IMR-90 (cell line): ENCODE measurements at regions not wholly inside any gene's neighbourhood (a gene's known extent, or its start where the extent isn't known, plus 50 kb on each side); places are given as distances from the start of the nearest gene placed in this dataset.

Experiments used
- ATAC-seq: fragments of 200-7000 bp; cut with Tn5 transposase; 2 replicates; pipeline ENCODE4 v1.9.1; 2020; ENCODE audit warnings: low read depth, mild to moderate bottlenecking, moderate library complexity
- BruUV-seq: library from RNA; stranded (reverse); fragments of 400-500 nt; replicated peaks from 2 replicates; lab custom pipeline; 2021; lab: Mats Ljungman, UMichigan
- CTCF ChIA-PET: fragments of 300-600 bp; formaldehyde crosslinking; extraction: SDS; loops from one replicate; lab custom pipeline; 2021; ENCODE audit warnings: antibody characterized with exemption; lab: Yijun Ruan, JAX
- POLR2A ChIA-PET: fragments of 300-600 bp; sonication (Branson Sonifier 250); formaldehyde crosslinking; loops from one replicate; lab custom pipeline; 2022; ENCODE audit warnings: antibody characterized with exemption; ENCODE audit not compliant: unreplicated experiment; lab: Charles Lee
- DNase-seq: peaks from one replicate; pipeline ENCODE4 v3.0.0; 2013
- H2AFZ ChIP-seq: replicated peaks from 2 replicates; pipeline ENCODE3; 2013; ENCODE audit warnings: low read length, mild to moderate bottlenecking; ENCODE audit not compliant: poor library complexity
- H2AK5ac ChIP-seq: 2 replicates; pipeline ENCODE4 v1.6.1; 2013; ENCODE audit warnings: low read depth, low read length, inconsistent platforms
- H2AK9ac ChIP-seq: replicated peaks from 2 replicates; pipeline ENCODE3; 2013; ENCODE audit warnings: mild to moderate bottlenecking, low read depth, low read length, moderate library complexity; ENCODE audit not compliant: poor library complexity
- H2BK120ac ChIP-seq: 2 replicates; pipeline ENCODE4 v1.6.1; 2013; ENCODE audit warnings: low read depth, low read length, inconsistent platforms
- H2BK15ac ChIP-seq: 3 replicates; pipeline ENCODE4 v1.6.1; 2013; ENCODE audit warnings: low read depth, low read length, inconsistent platforms
- H2BK20ac ChIP-seq: 2 replicates; pipeline ENCODE4 v1.6.1; 2013; ENCODE audit warnings: low read depth, mild to moderate bottlenecking, inconsistent platforms, low read length, moderate library complexity
- H2BK5ac ChIP-seq: 2 replicates; pipeline ENCODE4 v1.6.1; 2013; ENCODE audit warnings: mild to moderate bottlenecking, low read depth, low read length, inconsistent platforms; ENCODE audit not compliant: poor library complexity, severe bottlenecking
- H3K14ac ChIP-seq: replicated peaks from 2 replicates; pipeline ENCODE4 v1.6.1; 2013; ENCODE audit warnings: low read depth, low read length, inconsistent platforms
- H3K18ac ChIP-seq: 2 replicates; pipeline ENCODE4 v1.6.1; 2013; ENCODE audit warnings: low read depth, low read length, control low read depth
- H3K23ac ChIP-seq: 2 replicates; pipeline ENCODE4 v1.6.1; 2013; ENCODE audit warnings: low read depth, low read length, inconsistent platforms
- H3K27ac ChIP-seq: 2 replicates; pipeline ENCODE4 v1.5.1; 2013; ENCODE audit warnings: mild to moderate bottlenecking, control low read depth, low read length; ENCODE audit not compliant: insufficient read depth
- H3K27me3 ChIP-seq: 2 replicates; pipeline ENCODE4 v1.6.1; 2013; ENCODE audit warnings: low read length; ENCODE audit not compliant: control insufficient read depth, insufficient read depth
- H3K36me3 ChIP-seq: 2 replicates; pipeline ENCODE4 v1.6.1; 2013; ENCODE audit warnings: low read length, mixed read lengths; ENCODE audit not compliant: control insufficient read depth, insufficient read depth
- H3K4ac ChIP-seq: 2 replicates; pipeline ENCODE4 v1.6.1; 2013; ENCODE audit warnings: low read depth, low read length, inconsistent platforms
- H3K4me1 ChIP-seq: 2 replicates; pipeline ENCODE4 v1.6.1; 2013; ENCODE audit warnings: low read length, mixed read lengths; ENCODE audit not compliant: control insufficient read depth, insufficient read depth
- H3K4me2 ChIP-seq: 2 replicates; pipeline ENCODE4 v1.6.1; 2013; ENCODE audit warnings: low read depth, mild to moderate bottlenecking, control low read depth, low read length, moderate library complexity
- H3K4me3 ChIP-seq: 2 replicates; pipeline ENCODE4 v1.5.1; 2013; ENCODE audit warnings: low read depth, mild to moderate bottlenecking, control low read depth, low read length, moderate library complexity; ENCODE audit not compliant: insufficient read depth
- H3K56ac ChIP-seq: 2 replicates; pipeline ENCODE4 v1.6.1; 2013; ENCODE audit warnings: low read length, inconsistent platforms; ENCODE audit not compliant: insufficient read depth; ENCODE audit errors: extremely low read depth
- H3K79me1 ChIP-seq, 2 experiments: 2 replicates each; pipeline ENCODE4 v1.6.1; 2013; ENCODE audit warnings: low read length in 2 of 2, inconsistent platforms in 1 of 2, low read depth in 1 of 2
- H3K9ac ChIP-seq: 2 replicates; pipeline ENCODE4 v1.6.1; 2013; ENCODE audit warnings: low read depth, low read length, control low read depth
- H3K9me1 ChIP-seq: 2 replicates; pipeline ENCODE4 v1.6.1; 2013; ENCODE audit warnings: low read length, inconsistent platforms; ENCODE audit not compliant: insufficient read depth
- H3K9me3 ChIP-seq: 2 replicates; pipeline ENCODE4 v1.6.1; 2013; ENCODE audit warnings: low read length; ENCODE audit not compliant: control insufficient read depth, insufficient read depth
- H4K20me1 ChIP-seq: 2 replicates; pipeline ENCODE4 v1.6.1; 2013; ENCODE audit warnings: low read length, inconsistent platforms; ENCODE audit not compliant: insufficient read depth
- H4K5ac ChIP-seq: 2 replicates; pipeline ENCODE4 v1.6.1; 2013; ENCODE audit warnings: mild to moderate bottlenecking, low read depth, low read length, control low read depth
- H4K8ac ChIP-seq, 2 experiments: 2 replicates each; pipeline ENCODE4 v1.6.1; 2013; ENCODE audit warnings: low read depth in 2 of 2, low read length in 2 of 2, control low read depth in 1 of 2, inconsistent platforms in 1 of 2
- H4K91ac ChIP-seq: 2 replicates; pipeline ENCODE4 v1.6.1; 2013; ENCODE audit warnings: low read depth, low read length, inconsistent platforms; ENCODE audit not compliant: insufficient read depth
- BHLHE40 ChIP-seq: fragments of 150-350 bp; IDR thresholded peaks from 2 replicates; pipeline ENCODE4 v1.6.1; 2016; ENCODE audit warnings: mild to moderate bottlenecking, low read depth, low read length
- CEBPB ChIP-seq: IDR thresholded peaks from 2 replicates; pipeline ENCODE4 v1.6.1; 2012; ENCODE audit warnings: low read depth, low read length, improper control_type of control experiment
- CHD1 ChIP-seq: IDR thresholded peaks from 2 replicates; pipeline ENCODE4 v1.6.1; 2012; ENCODE audit warnings: low read depth, low read length, improper control_type of control experiment
- CTCF ChIP-seq: conservative IDR thresholded peaks from 2 replicates; pipeline ENCODE4 v1.5.1; 2012; ENCODE audit warnings: mild to moderate bottlenecking, low read depth, low read length, improper control_type of control experiment
- ELK1 ChIP-seq: fragments of 150-350 bp; IDR thresholded peaks from 2 replicates; pipeline ENCODE4 v1.6.1; 2016; ENCODE audit warnings: low read depth, mild to moderate bottlenecking, low read length, moderate library complexity, borderline replicate concordance
- FOS ChIP-seq: fragments of 150-350 bp; IDR thresholded peaks from 2 replicates; pipeline ENCODE4 v1.6.1; 2016; ENCODE audit warnings: low read depth, low read length
- MAFK ChIP-seq: IDR thresholded peaks from 2 replicates; pipeline ENCODE4 v1.6.1; 2012; ENCODE audit warnings: low read depth, low read length, improper control_type of control experiment
- MAZ ChIP-seq: IDR thresholded peaks from 2 replicates; pipeline ENCODE4 v1.6.1; 2012; ENCODE audit warnings: low read depth, mild to moderate bottlenecking, low read length, improper control_type of control experiment, moderate library complexity, borderline replicate concordance
- NFE2L2 ChIP-seq: fragments of 150-350 bp; IDR thresholded peaks from 2 replicates; pipeline ENCODE4 v1.6.1; 2016; ENCODE audit warnings: low read depth, mild to moderate bottlenecking, low read length
- POLR2A ChIP-seq: IDR thresholded peaks from 2 replicates; pipeline ENCODE4 v1.6.1; 2012; ENCODE audit warnings: mild to moderate bottlenecking, low read depth, low read length
- RAD21 ChIP-seq: IDR thresholded peaks from 2 replicates; pipeline ENCODE4 v1.6.1; 2012; ENCODE audit warnings: low read length, improper control_type of control experiment
- RCOR1 ChIP-seq: IDR thresholded peaks from 2 replicates; pipeline ENCODE4 v1.6.1; 2012; ENCODE audit warnings: mild to moderate bottlenecking, low read length, improper control_type of control experiment; ENCODE audit not compliant: insufficient replicate concordance
- RFX5 ChIP-seq: IDR thresholded peaks from 2 replicates; pipeline ENCODE4 v1.8.0; 2012; ENCODE audit warnings: low read depth, mild to moderate bottlenecking, low read length, moderate library complexity
- SMC3 ChIP-seq: fragments of 150-350 bp; IDR thresholded peaks from 2 replicates; pipeline ENCODE4 v1.6.1; 2016; ENCODE audit warnings: low read depth, mild to moderate bottlenecking, antibody characterized with exemption, low read length, moderate library complexity
- WGBS, 2 experiments: methylation state at CpG; one replicate each; pipeline versions ENCODE4 v1.1.5 to v1.1.7; 2013; ENCODE audit warnings: missing lambda C conversion rate in 2 of 2; ENCODE audit not compliant: insufficient read length in 1 of 2; ENCODE audit errors: extremely low coverage in 2 of 2; 5-methylcytosine and 5-hydroxymethylcytosine counted together
- dilution Hi-C: fragments of 300-500 bp; cut with HindIII; formaldehyde crosslinking; loops from one replicate; pipeline ENCODE4 v1.14.3; 2018; ENCODE audit warnings: low sequenced_read_pairs; ENCODE audit not compliant: unreplicated experiment
- in situ Hi-C: fragments of 300-500 bp; cut with MboI; formaldehyde crosslinking; loops from 3 replicates; pipeline ENCODE4 v1.14.3; 2019; ENCODE audit warnings: low sequenced_read_pairs, inconsistent platforms, mixed read lengths
- intact Hi-C: fragments of 100-400 bp; cut with micrococcal nuclease; formaldehyde crosslinking; loops from 2 replicates; pipeline ENCODE4 v1.10.0; 2022

GRCh38 chrX:20452487-20452886, 185.8 kb upstream of the RPS6KA3 start:
- BruUV-seq = no TSS peak
- ChIA-PET CTCF (no interaction called here), POLR2A (no interaction called here)
- Histone ChIP-seq H3K9me3 (no peaks in the 10 kb centered on the region), H4K91ac (no peak overlapping the region), H3K9me1 (0 out of 2 replicates have a peak, but pooled peaks cover 4% of the 10 kb centered on the region), H2AK9ac (no peak overlapping the region), H3K23ac (no peak overlapping the region), H3K79me1 (no peaks in the 10 kb centered on the region), H3K9ac (no peak overlapping the region), H3K27ac (no peak overlapping the region), H2BK5ac (no peak overlapping the region), H2BK20ac (no peak overlapping the region), H3K27me3 (no peaks in the 10 kb centered on the region), H3K4me1 (0 out of 2 replicates have a peak, but pooled peaks cover 1% of the 10 kb centered on the region), H3K4me3 (no peak overlapping the region), H3K36me3 (no peaks in the 10 kb centered on the region), H4K5ac (no peak overlapping the region), H4K8ac (no peak overlapping the region), H3K4ac (no peak overlapping the region), H2AFZ (no peak overlapping the region), H4K20me1 (no peaks in the 10 kb centered on the region), H2AK5ac (no peak overlapping the region), H3K4me2 (no peak overlapping the region), H2BK15ac (no peak overlapping the region), H3K18ac (no peak overlapping the region), H3K14ac (no peak overlapping the region), H3K56ac (no peak overlapping the region), H2BK120ac (no peak overlapping the region)
- dilution Hi-C loops (no loop called here), intact Hi-C loops (no loop called here), in situ Hi-C loops (no loop called here)
- ATAC-seq (no peak), DNase-seq (no peak)
- TF ChIP-seq RAD21 = no peak
- no peak for TF ChIP-seq RFX5
- no peak for TF ChIP-seq CEBPB
- no peak for TF ChIP-seq RCOR1
- no peak for TF ChIP-seq POLR2A
- TF ChIP-seq MAFK = no peak
- no peak for TF ChIP-seq CTCF
- no peak for TF ChIP-seq FOS
- no peak for TF ChIP-seq MAZ
- TF ChIP-seq BHLHE40 = no peak
- no peak for TF ChIP-seq SMC3
- TF ChIP-seq NFE2L2 = no peak
- no peak for TF ChIP-seq ELK1
- no peak for TF ChIP-seq CHD1
- no CpG with 5 or more reads among the region's 4 CpGs for WGBS, 2 experiments
